ENCODE measurements at regions not wholly inside any gene's neighbourhood (a gene's known extent, or its start where the extent isn't known, plus 50 kb on each side); places are given as distances from the start of the nearest gene placed in this dataset.

DNA sequence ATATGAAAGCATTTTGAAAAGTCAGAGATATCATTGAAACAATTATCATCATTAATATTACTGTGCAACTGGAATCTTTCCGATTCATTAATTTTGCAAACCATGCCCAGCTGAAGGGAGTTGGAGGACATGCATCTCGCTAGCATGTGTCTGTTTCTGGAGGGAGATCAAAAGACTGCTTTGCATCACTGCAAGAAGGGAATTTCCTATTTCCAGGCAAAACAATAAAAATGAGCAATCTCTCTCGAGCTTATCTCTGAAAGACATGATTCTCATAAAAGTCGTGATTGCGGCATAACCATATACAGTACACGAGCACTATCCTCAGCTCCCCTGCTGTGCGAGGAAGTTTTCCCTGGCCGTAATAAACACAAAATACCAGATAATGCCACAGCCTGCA is 607.6 kb upstream of the DPP6 start:
- TF ChIP-seq, protein P1, sequence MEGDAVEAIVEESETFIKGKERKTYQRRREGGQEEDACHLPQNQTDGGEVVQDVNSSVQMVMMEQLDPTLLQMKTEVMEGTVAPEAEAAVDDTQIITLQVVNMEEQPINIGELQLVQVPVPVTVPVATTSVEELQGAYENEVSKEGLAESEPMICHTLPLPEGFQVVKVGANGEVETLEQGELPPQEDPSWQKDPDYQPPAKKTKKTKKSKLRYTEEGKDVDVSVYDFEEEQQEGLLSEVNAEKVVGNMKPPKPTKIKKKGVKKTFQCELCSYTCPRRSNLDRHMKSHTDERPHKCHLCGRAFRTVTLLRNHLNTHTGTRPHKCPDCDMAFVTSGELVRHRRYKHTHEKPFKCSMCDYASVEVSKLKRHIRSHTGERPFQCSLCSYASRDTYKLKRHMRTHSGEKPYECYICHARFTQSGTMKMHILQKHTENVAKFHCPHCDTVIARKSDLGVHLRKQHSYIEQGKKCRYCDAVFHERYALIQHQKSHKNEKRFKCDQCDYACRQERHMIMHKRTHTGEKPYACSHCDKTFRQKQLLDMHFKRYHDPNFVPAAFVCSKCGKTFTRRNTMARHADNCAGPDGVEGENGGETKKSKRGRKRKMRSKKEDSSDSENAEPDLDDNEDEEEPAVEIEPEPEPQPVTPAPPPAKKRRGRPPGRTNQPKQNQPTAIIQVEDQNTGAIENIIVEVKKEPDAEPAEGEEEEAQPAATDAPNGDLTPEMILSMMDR (IDR thresholded peaks at IDR 0.05; ENCODE audit: extremely low read depth, missing control alignments) = no peak
- DNase-seq (ENCODE audit: low spot score) = no peak

DNA sequence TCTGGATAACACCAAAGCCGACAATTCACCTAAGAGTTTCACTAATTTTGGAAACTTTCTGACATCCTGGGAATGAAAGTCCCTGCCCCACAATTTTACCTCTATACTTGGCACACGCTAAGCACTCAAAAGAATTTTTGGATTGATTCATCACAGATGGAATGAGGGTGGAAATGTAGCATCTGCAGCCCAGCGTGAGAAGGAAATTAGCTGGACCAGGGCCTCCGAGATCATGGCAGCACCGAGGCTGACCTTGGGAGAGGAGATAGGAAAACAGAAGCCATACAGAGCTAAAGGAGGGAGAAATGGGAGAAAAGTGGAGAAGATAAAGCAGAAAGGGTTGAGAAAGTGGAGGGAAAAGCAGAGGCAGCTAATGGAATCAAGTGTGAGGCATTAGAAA is 606.6 kb upstream of the DPP6 start:
- TF ChIP-seq, protein P1 (IDR thresholded peaks at IDR 0.05; ENCODE audit: extremely low read depth, missing control alignments) = no peak
- no peak for DNase-seq (ENCODE audit: low spot score)

GRCh38 chr7:153446490-153446889 is 605.7 kb upstream of the DPP6 start:
- TF ChIP-seq, protein P1 (IDR thresholded peaks at IDR 0.05; ENCODE audit: extremely low read depth, missing control alignments) = no peak
- DNase-seq (ENCODE audit: low spot score) = no peak

DNA sequence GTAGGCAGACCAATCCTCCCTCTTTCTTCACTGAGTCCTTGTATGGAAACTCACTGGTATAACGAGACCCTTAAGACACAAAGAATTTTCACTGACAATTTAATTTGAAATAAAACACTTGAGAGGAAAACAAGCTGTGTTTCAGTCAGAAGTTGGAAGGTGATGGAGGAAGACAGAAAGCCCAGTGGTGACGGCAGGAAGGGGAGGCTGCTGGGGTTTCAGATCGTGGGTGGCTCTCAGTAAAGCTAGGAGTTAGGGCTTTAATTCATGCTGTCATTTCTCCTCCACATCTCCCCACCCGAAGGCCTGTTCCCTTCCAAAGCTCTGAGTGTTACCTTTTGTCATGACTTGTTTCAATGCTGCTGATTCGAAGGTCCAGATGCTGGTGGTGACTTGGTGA is 605.2 kb upstream of the DPP6 start:
- no peak for DNase-seq (ENCODE audit: low spot score)
- TF ChIP-seq, protein P1 (IDR thresholded peaks at IDR 0.05; ENCODE audit: extremely low read depth, missing control alignments) = no peak

DNA sequence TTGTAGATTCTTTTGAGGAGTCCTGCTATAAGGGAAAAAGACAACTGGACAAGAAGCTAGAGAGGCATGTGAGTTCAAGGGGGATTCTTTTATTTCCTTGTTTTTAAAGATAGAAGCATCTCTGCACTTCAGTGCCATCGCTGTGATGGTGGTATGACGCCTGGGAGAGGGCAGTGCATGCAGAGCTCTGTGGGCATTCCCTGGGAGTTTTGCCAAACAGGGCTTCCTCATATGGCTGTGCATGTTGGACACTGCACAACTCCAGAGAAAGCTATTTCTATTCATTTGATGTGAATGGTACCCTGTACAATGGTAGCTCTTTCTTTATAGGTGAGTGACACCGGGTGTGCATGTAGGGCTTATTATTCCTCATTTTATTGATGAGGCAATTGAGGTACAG is 599.5 kb upstream of the DPP6 start:
- DNase-seq (ENCODE audit: low spot score) = no peak
- TF ChIP-seq, protein P1 (IDR thresholded peaks at IDR 0.05; ENCODE audit: extremely low read depth, missing control alignments) = no peak

DNA sequence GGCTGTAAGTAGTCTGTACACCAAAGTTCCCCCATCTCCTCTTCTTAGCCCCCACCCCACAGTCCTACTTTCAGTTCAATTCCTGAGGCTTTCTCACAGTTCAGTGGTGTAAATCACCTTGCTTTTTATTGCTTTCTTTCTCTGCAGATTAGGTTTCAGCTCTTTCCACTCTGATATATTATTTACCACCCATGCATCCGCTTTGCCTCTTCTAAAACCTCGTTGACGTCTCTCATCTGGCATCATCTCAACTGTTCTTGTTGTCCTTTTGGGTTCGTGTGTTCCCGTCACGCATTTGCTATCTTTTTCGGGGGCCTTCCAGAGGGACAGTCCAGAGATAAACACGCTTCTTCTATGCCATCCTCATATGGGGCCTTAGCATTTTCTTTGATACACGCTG is 597.9 kb upstream of the DPP6 start:
- no peak for DNase-seq (ENCODE audit: low spot score)
- TF ChIP-seq, protein P1 (IDR thresholded peaks at IDR 0.05; ENCODE audit: extremely low read depth, missing control alignments) = no peak

DNA sequence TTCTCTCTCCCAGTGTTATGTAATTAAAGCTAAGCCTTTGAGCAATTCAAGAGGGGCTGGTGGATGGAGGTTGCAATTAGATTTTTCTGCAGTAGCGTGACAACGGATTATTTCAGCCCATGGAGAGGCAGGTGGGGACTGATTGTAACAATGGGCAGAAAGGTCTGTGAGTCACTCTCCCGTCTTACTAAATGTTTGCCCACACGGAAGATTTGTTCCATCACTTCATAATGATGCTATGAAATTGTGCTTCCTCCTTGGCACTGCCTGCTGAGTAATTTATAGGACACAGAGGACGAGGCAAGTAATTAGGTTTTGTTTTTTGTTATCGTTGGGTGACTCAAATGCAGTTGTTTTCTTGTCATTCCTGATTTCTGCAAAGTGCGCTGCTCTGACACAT is 594.5 kb upstream of the DPP6 start:
- TF ChIP-seq, protein P1 (IDR thresholded peaks at IDR 0.05; ENCODE audit: extremely low read depth, missing control alignments) = no peak

More for the DNA sequence above, 594.5 kb upstream of the DPP6 start:
- no peak for DNase-seq (ENCODE audit: low spot score)

Data from GM20000 (cell line).